Testis (tissue), 2 donors: ENCODE measurements at regions not wholly inside any gene's neighbourhood (a gene's known extent, or its start where the extent isn't known, plus 50 kb on each side); places are given as distances from the start of the nearest gene placed in this dataset.

Source experiments
- DNase-seq: peaks from one replicate; pipeline ENCODE4 v3.0.0-alpha.2; 2019
- H3K27ac ChIP-seq, 2 donors: fragments of 200-600 bp; sonication (generic); one replicate each; pipeline ENCODE4 v1.5.1; 2019
- H3K27me3 ChIP-seq: fragments of 200-600 bp; sonication (generic); one replicate; pipeline ENCODE4 v1.5.1; 2019
- H3K36me3 ChIP-seq: fragments of 200-600 bp; sonication (generic); one replicate; pipeline ENCODE4 v1.5.1; 2017; ENCODE audit warnings: low read depth; ENCODE audit errors: missing control alignments
- H3K4me1 ChIP-seq: fragments of 200-600 bp; sonication (generic); one replicate; pipeline ENCODE4 v1.5.1; 2019
- H3K4me3 ChIP-seq, 2 donors: fragments of 200-600 bp; sonication (generic); one replicate each; pipeline ENCODE4 v1.5.1; 2017 to 2019
- H3K9me3 ChIP-seq: fragments of 200-600 bp; sonication (generic); one replicate; pipeline ENCODE4 v1.5.1; 2017
- POLR2A ChIP-seq: fragments of 450-650 bp; IDR thresholded peaks from one replicate; pipeline ENCODE4 v1.6.1; 2017; ENCODE audit warnings: antibody characterized with exemption, mild to moderate bottlenecking, moderate library complexity
- WGBS, 2 donors: methylation state at CpG; one replicate each; pipeline ENCODE4 v1.1.5; 2018; 5-methylcytosine and 5-hydroxymethylcytosine counted together
- intact Hi-C: fragments of 100-400 bp; cut with DNase I; formaldehyde crosslinking; loops from one replicate; pipeline ENCODE4 v1.15.1; 2023; ENCODE audit warnings: low total_unique reads
- TF ChIP-seq, protein P1 (sequence below), 3 experiments: fragments of 450-650 bp in 2 of 3; fragments of 200-600 bp in 1 of 3; sonication (generic) in 1 of 3; IDR thresholded peaks; one replicate each; pipeline ENCODE4 v1.5.1; 2016 to 2019; ENCODE audit warnings: antibody characterized with exemption in 3 of 3, mild to moderate bottlenecking in 2 of 3, moderate library complexity in 1 of 3

DNA sequence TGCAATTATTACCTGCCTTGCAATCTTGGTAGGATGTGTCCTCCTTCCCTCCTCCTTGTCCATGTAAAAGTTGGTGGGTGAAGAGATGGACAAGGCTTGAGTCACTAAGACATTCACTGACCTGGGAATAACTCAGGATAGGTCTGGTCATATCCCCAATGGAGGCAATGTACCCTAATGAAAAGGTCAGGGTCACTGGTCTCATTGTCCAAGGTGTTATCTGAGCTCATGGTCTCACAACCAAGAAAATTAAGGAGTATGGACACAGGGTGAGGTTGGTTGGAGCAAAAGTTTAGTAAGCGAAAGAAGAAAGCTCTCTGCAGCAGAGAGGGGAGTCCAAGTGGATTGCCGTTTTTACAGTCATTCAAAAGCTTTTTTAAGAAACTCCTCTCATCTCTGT lies 179.0 kb downstream of the SNRPN start:
- 48 to 49% methylated on average over 2 of the region's 2 CpGs for WGBS, 2 donors
- H3K9me3 ChIP-seq: no peaks in the 10 kb centered on the region

DNA sequence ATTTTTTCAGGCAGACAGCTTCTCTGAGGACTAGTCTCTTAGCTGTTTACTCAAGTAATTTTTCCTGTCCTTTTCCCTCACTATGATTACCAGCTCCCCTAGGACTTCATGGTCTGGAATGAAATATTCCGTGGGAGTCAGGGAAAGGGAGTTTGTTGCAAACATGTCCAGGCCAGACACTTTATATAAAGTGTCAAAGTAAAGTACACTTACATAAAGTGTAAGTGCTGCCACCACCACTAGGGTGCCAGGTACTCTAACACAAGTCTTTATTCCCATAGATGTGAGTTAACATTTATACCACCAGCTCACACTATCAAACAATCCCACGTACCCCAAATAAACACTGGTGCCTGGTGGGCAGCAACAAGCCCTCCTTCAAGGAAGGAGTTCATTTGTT lies 179.8 kb downstream of the SNRPN start:
- Histone ChIP-seq H3K4me1 (peaks cover 6% of the 10 kb centered on the region), H3K27me3 (no peaks in the 10 kb centered on the region), H3K36me3 (no peaks in the 10 kb centered on the region), H3K4me3 (no peak overlapping the region), H3K9me3 (no peaks in the 10 kb centered on the region), H3K27ac (peak overlapping the region in 1 of 2 donors; percentile 26)
- 40 to 54% methylated on average over 2 of the region's 2 CpGs for WGBS, 2 donors
- intact Hi-C loops: no loop called here
- TF ChIP-seq POLR2A: no peak
- TF ChIP-seq, protein P1, sequence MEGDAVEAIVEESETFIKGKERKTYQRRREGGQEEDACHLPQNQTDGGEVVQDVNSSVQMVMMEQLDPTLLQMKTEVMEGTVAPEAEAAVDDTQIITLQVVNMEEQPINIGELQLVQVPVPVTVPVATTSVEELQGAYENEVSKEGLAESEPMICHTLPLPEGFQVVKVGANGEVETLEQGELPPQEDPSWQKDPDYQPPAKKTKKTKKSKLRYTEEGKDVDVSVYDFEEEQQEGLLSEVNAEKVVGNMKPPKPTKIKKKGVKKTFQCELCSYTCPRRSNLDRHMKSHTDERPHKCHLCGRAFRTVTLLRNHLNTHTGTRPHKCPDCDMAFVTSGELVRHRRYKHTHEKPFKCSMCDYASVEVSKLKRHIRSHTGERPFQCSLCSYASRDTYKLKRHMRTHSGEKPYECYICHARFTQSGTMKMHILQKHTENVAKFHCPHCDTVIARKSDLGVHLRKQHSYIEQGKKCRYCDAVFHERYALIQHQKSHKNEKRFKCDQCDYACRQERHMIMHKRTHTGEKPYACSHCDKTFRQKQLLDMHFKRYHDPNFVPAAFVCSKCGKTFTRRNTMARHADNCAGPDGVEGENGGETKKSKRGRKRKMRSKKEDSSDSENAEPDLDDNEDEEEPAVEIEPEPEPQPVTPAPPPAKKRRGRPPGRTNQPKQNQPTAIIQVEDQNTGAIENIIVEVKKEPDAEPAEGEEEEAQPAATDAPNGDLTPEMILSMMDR (IDR thresholded peaks at IDR 0.05): peak in 2 of 3 experiments; percentile 22 to 43
- peak; percentile 25 for DNase-seq

More for the DNA sequence above, 179.0 kb downstream of the SNRPN start:
- Histone ChIP-seq H3K4me1 (peaks cover 6% of the 10 kb centered on the region), H3K27me3 (no peaks in the 10 kb centered on the region), H3K4me3 (no peak overlapping the region), H3K27ac (no peak overlapping the region), H3K36me3 (no peaks in the 10 kb centered on the region)
- TF ChIP-seq, protein P1 (IDR thresholded peaks at IDR 0.05): no peak
- no peak for TF ChIP-seq POLR2A
- no peak for DNase-seq
- intact Hi-C loops: no loop called here

DNA sequence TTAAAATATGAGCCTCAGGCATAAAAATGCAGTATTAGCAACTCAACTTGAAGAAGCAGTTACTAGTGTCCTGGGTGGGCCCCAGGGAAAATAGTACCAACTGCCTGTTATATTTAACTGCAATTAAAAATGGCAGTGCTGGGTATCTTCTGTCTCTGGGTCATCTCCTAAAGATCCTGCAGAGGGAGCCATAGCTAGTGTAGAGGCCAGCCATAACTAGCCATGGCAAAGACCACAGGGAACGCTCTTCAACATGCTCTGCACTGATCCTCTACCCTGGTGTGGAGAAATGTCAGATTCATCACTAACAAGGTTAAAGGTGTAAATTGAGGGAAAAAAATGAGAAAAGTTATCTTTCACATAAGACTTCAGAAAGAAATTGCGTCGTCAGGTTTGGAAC lies 181.3 kb downstream of the SNRPN start:
- no peak overlapping the region for H3K27ac ChIP-seq
- no peak overlapping the region for H3K4me3 ChIP-seq
- H3K27me3 ChIP-seq: no peaks in the 10 kb centered on the region
- intact Hi-C loops: no loop called here
- WGBS, 2 donors: 71 to 76% methylated on average over 3 of the region's 3 CpGs
- H3K4me1 ChIP-seq: peaks cover 6% of the 10 kb centered on the region
- no peaks in the 10 kb centered on the region for H3K9me3 ChIP-seq
- peak; percentile 31 for DNase-seq
- no peak for TF ChIP-seq POLR2A
- TF ChIP-seq, protein P1 (IDR thresholded peaks at IDR 0.05): peak in 2 of 3 experiments; percentile 8 to 22
- H3K36me3 ChIP-seq: no peaks in the 10 kb centered on the region

DNA sequence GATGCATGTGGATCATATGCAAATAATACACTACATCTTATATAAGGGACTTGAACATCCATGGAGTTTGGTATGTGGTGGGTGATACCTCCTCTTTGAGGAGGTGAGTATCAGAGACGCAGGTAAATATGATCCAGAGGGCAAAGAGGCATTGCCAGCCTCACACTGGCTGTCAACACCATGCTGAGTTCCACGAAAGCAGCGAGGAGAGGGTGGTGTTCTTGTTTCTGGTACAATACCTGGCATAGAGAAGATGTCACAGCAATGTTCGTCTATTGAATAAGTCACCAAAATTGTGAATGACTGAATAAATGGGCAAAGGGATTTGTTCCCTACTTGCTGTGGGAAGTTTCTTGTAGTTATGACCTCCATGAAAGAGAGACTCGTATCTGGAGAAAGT lies 182.2 kb downstream of the SNRPN start:
- H3K36me3 ChIP-seq: peaks cover 3% of the 10 kb centered on the region
- H3K4me3 ChIP-seq: no peak overlapping the region
- no peaks in the 10 kb centered on the region for H3K9me3 ChIP-seq
- intact Hi-C loops: no loop called here
- TF ChIP-seq POLR2A: no peak
- TF ChIP-seq, protein P1 (IDR thresholded peaks at IDR 0.05): no peak
- peaks cover 6% of the 10 kb centered on the region for H3K4me1 ChIP-seq
- H3K27ac ChIP-seq: no peak overlapping the region
- 66 to 68% methylated on average over 5 of the region's 5 CpGs for WGBS, 2 donors
- DNase-seq: no peak
- no peaks in the 10 kb centered on the region for H3K27me3 ChIP-seq

DNA sequence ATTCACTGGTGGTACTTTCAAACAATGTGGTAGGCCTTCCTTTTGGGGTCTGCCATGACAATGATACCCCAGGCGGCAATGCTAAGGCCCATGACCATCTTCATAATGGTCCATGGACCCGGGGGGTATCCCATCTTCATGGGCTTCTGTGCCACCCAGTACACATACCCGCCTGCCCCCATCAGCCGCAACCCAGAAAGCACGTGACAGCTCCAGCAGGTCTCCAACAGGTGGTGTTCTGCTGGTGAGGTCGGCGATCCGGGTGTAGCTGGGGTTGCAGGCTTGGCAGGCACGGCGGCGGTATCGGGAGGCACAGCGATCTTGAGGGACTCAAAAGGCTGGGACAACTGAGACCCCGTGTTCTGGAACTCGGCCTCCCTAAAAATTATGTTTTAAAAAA lies 214.5 kb downstream of the SNRPN start:
- Histone ChIP-seq H3K4me1 (no peaks in the 10 kb centered on the region), H3K9me3 (no peaks in the 10 kb centered on the region), H3K4me3 (no peak overlapping the region), H3K27me3 (no peaks in the 10 kb centered on the region), H3K27ac (no peak overlapping the region), H3K36me3 (no peaks in the 10 kb centered on the region)
- 81 to 87% methylated on average over 9 to 15 of the region's 15 CpGs for WGBS, 2 donors
- intact Hi-C loops: no loop called here
- no peak for DNase-seq
- no peak for TF ChIP-seq POLR2A
- TF ChIP-seq, protein P1 (IDR thresholded peaks at IDR 0.05): no peak
